HL-60 (cell line): ENCODE measurements at regions not wholly inside any gene's neighbourhood (a gene's known extent, or its start where the extent isn't known, plus 50 kb on each side); places are given as distances from the start of the nearest gene placed in this dataset.

Experiments used
- GABPA ChIP-seq: IDR thresholded peaks from 2 replicates; pipeline ENCODE4 v1.6.1; 2012; ENCODE audit warnings: low read depth
- POLR2AphosphoS5 ChIP-seq: IDR thresholded peaks from 2 replicates; pipeline ENCODE4 v1.6.1; 2012; ENCODE audit warnings: low read depth
- TF ChIP-seq, protein P1 (sequence below): IDR thresholded peaks from one replicate; pipeline ENCODE4 v1.5.1; 2011; ENCODE audit warnings: low read length, control low read depth, inconsistent platforms; ENCODE audit not compliant: insufficient read depth
- TF ChIP-seq, protein P2 (sequence below): IDR thresholded peaks from 2 replicates; pipeline ENCODE4 v1.6.1; 2012; ENCODE audit warnings: low read depth; ENCODE audit not compliant: insufficient replicate concordance

DNA sequence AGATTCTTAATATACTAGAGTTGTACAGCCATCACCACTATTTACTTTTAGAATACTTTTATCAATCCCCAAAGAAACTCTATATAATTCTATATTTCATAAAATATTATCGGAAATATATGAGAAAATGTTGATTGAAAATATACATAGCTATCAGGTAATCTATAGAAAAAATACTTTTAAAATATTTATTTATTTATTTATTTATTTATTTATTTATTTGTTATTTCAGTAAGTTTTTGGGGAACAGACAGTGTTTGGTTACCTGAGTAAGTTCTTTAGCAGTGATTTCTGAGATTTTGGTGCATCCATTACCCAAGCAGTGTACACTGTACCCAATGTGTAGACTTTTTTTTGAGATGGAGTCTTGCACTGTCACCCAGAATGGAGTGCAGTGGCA is 206.6 kb upstream of the DAAM1 start:
- TF ChIP-seq, protein P1, sequence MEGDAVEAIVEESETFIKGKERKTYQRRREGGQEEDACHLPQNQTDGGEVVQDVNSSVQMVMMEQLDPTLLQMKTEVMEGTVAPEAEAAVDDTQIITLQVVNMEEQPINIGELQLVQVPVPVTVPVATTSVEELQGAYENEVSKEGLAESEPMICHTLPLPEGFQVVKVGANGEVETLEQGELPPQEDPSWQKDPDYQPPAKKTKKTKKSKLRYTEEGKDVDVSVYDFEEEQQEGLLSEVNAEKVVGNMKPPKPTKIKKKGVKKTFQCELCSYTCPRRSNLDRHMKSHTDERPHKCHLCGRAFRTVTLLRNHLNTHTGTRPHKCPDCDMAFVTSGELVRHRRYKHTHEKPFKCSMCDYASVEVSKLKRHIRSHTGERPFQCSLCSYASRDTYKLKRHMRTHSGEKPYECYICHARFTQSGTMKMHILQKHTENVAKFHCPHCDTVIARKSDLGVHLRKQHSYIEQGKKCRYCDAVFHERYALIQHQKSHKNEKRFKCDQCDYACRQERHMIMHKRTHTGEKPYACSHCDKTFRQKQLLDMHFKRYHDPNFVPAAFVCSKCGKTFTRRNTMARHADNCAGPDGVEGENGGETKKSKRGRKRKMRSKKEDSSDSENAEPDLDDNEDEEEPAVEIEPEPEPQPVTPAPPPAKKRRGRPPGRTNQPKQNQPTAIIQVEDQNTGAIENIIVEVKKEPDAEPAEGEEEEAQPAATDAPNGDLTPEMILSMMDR = no peak
- TF ChIP-seq POLR2AphosphoS5 = no peak
- TF ChIP-seq, protein P2, sequence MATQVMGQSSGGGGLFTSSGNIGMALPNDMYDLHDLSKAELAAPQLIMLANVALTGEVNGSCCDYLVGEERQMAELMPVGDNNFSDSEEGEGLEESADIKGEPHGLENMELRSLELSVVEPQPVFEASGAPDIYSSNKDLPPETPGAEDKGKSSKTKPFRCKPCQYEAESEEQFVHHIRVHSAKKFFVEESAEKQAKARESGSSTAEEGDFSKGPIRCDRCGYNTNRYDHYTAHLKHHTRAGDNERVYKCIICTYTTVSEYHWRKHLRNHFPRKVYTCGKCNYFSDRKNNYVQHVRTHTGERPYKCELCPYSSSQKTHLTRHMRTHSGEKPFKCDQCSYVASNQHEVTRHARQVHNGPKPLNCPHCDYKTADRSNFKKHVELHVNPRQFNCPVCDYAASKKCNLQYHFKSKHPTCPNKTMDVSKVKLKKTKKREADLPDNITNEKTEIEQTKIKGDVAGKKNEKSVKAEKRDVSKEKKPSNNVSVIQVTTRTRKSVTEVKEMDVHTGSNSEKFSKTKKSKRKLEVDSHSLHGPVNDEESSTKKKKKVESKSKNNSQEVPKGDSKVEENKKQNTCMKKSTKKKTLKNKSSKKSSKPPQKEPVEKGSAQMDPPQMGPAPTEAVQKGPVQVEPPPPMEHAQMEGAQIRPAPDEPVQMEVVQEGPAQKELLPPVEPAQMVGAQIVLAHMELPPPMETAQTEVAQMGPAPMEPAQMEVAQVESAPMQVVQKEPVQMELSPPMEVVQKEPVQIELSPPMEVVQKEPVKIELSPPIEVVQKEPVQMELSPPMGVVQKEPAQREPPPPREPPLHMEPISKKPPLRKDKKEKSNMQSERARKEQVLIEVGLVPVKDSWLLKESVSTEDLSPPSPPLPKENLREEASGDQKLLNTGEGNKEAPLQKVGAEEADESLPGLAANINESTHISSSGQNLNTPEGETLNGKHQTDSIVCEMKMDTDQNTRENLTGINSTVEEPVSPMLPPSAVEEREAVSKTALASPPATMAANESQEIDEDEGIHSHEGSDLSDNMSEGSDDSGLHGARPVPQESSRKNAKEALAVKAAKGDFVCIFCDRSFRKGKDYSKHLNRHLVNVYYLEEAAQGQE = no peak
- no peak for TF ChIP-seq GABPA
